ENCODE measurements at regions not wholly inside any gene's neighbourhood (a gene's known extent, or its start where the extent isn't known, plus 50 kb on each side); places are given as distances from the start of the nearest gene placed in this dataset.

- Histone ChIP-seq H3K9me3 (peaks cover 0 to 8% (median 5%) of the 10 kb centered on the region in 4 donors), H3K4me3 (no peak overlapping the region), H3K36me3 (no peaks in the 10 kb centered on the region), H3K27me3 (peaks cover 0 to 17% (median 4%) of the 10 kb centered on the region in 3 donors), H3K4me1 (peaks cover 0 to 18% (median 5%) of the 10 kb centered on the region in 4 donors), H3K27ac (no peak overlapping the region)
- no peak for DNase-seq
- TF ChIP-seq POLR2A (IDR thresholded peaks at IDR 0.05) = no peak
- no peak for TF ChIP-seq CTCF (IDR thresholded peaks at IDR 0.05)
- intact Hi-C loops (cut with DNase I; ENCODE audit: low total_unique reads) = no loop called here
- WGBS, 5 donors = 67 to 89% (median 81%) methylated on average over 5 of the region's 5 CpGs
These were observed 378.8 kb downstream of the TYW1 start for GRCh38 chr7:67375427-67375826.

GRCh38 chr7:67377939-67378862 lies 381.6 kb downstream of the TYW1 start:
- Histone ChIP-seq H3K27me3 (no peaks in the 10 kb centered on the region), H3K4me1 (peaks cover 0 to 14% (median 4%) of the 10 kb centered on the region in 4 donors), H3K9me3 (peaks cover 0 to 8% (median 5%) of the 10 kb centered on the region in 4 donors), H3K4me3 (no peak overlapping the region), H3K36me3 (no peaks in the 10 kb centered on the region), H3K27ac (no peak overlapping the region)
- TF ChIP-seq POLR2A (IDR thresholded peaks at IDR 0.05) (no peak), CTCF (IDR thresholded peaks at IDR 0.05) (peak in 5 of 7 experiments; percentile 44 to 78 (median 73)), POLR2AphosphoS5 (IDR thresholded peaks at IDR 0.05) (no peak)
- WGBS, 5 donors = 35 to 46% (median 38%) methylated on average over 14 to 16 of the region's 16 CpGs
- DNase-seq = peak; percentile 61 to 90
- intact Hi-C loops (cut with DNase I; ENCODE audit: low total_unique reads) = no loop called here

- no peak for TF ChIP-seq CTCF (IDR thresholded peaks at IDR 0.05)
- no peak for TF ChIP-seq POLR2AphosphoS5 (IDR thresholded peaks at IDR 0.05)
- no peak for TF ChIP-seq EP300 (IDR thresholded peaks at IDR 0.05)
- no peak for TF ChIP-seq POLR2A (IDR thresholded peaks at IDR 0.05)
- H3K4me3 ChIP-seq = no peak overlapping the region
- DNase-seq = no peak
- intact Hi-C loops (cut with DNase I; ENCODE audit: low total_unique reads) = no loop called here
- H3K27ac ChIP-seq = no peak overlapping the region
- H3K9me3 ChIP-seq = peaks cover 0 to 4% (median 2%) of the 10 kb centered on the region in 4 donors
- H3K4me1 ChIP-seq = peaks cover 0 to 14% (median 4%) of the 10 kb centered on the region in 4 donors
- no peaks in the 10 kb centered on the region for H3K27me3 ChIP-seq
- 71 to 92% (median 79%) methylated on average over 4 of the region's 4 CpGs for WGBS, 5 donors
- no peaks in the 10 kb centered on the region for H3K36me3 ChIP-seq
These were observed 383.7 kb downstream of the TYW1 start for GRCh38 chr7:67380326-67380725.

- H3K27ac ChIP-seq = no peak overlapping the region
- no peaks in the 10 kb centered on the region for H3K9me3 ChIP-seq
- H3K4me1 ChIP-seq = peaks cover 0 to 14% (median 4%) of the 10 kb centered on the region in 4 donors
- WGBS, 5 donors = 68 to 85% (median 75%) methylated on average over 4 of the region's 4 CpGs
- intact Hi-C loops (cut with DNase I; ENCODE audit: low total_unique reads) = no loop called here
- TF ChIP-seq CTCF (IDR thresholded peaks at IDR 0.05) = no peak
- no peak for TF ChIP-seq POLR2AphosphoS5 (IDR thresholded peaks at IDR 0.05)
- TF ChIP-seq POLR2A (IDR thresholded peaks at IDR 0.05) = no peak
- TF ChIP-seq EP300 (IDR thresholded peaks at IDR 0.05) = no peak
- H3K27me3 ChIP-seq = no peaks in the 10 kb centered on the region
- H3K4me3 ChIP-seq = no peak overlapping the region
- H3K36me3 ChIP-seq = no peaks in the 10 kb centered on the region
- DNase-seq = no peak
These were observed 384.2 kb downstream of the TYW1 start for GRCh38 chr7:67380858-67381257.
